ENCODE measurements at regions not wholly inside any gene's neighbourhood (a gene's known extent, or its start where the extent isn't known, plus 50 kb on each side); places are given as distances from the start of the nearest gene placed in this dataset.

DNA sequence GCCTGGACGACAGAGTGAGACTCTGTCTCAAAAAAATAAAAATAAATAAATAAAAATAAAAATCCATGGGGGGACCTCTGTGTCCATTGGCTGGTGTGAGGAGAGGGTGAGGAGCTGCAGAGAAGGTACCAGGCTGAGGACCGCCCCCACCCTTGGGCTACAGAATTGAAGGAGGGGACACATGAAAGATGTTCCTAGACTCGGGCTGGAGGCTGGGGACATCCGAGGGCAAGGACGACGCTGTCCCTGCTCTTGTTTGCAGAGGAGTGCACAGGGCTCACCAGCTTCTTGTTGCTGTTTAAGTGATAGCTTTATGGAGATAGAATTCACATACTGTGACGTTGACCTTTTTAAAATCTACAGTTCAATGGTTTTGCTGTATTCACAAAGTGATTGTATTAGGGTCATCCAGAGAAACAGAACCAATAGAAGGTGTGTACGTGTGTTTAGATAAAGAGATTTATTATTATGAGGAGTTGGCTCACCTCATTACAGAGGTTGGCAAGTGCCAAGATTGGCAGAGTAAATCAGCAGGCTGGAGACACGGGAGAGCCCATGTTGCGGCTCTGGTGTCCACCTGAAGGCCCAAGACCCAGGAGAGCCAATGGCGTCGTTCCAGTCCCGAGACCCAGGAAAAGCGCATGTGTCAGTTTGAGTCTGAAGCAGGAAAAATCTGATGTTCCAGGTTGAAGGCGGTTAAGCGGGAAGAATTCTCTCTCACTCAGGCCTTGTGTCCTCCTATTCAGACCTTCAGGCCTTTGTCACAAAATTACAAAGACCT, 320.7 kb downstream of the SEC14L1 start:
- no peak overlapping the region for H2AK5ac ChIP-seq (ENCODE audit: low read depth, low read length)
- no peak overlapping the region for H2AFZ ChIP-seq (ENCODE audit: low read length)
- H3K56ac ChIP-seq (replicated peaks; ENCODE audit: insufficient read length, low read depth, low read length): no peak overlapping the region
- TF ChIP-seq EGR1 (IDR thresholded peaks at IDR 0.05; ENCODE audit: borderline replicate concordance, low read depth, low read length) (no peak), TAF1 (IDR thresholded peaks at IDR 0.05; ENCODE audit: low read depth, low read length) (no peak), RNF2 (IDR thresholded peaks at IDR 0.05; ENCODE audit: borderline replicate concordance, low read depth, low read length, missing control alignments, poor library complexity, severe bottlenecking) (no peak), NRF1 (IDR thresholded peaks at IDR 0.05; ENCODE audit: low read depth, low read length) (no peak)
- TF ChIP-seq, protein P1, sequence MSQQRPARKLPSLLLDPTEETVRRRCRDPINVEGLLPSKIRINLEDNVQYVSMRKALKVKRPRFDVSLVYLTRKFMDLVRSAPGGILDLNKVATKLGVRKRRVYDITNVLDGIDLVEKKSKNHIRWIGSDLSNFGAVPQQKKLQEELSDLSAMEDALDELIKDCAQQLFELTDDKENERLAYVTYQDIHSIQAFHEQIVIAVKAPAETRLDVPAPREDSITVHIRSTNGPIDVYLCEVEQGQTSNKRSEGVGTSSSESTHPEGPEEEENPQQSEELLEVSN (IDR thresholded peaks at IDR 0.05): 0 out of 2 replicates have a peak, but pooled peaks have one; percentile 8
- CTCF ChIA-PET (ENCODE audit: partially characterized antibody): interaction anchor here (1.2 to 2.2 kb wide), 4 partner anchors 12 to 34 kb away, joined by 3 to 6 read pairs (median 5); no protein-coding TSS in a partner anchor
- WGBS, 2 experiments (ENCODE audit: extremely low coverage in 1 of 2, insufficient coverage in 1 of 2, insufficient read length in 1 of 2, insufficient replicate concordance in 2 of 2, low coverage in 1 of 2, low lambda C conversion rate in 2 of 2, missing lambda C conversion rate in 1 of 2): 92% methylated on average over 16 of the region's 16 CpGs; no CpG with 5 or more reads in 1 of the 2 experiments
- H3K36me3 ChIP-seq (ENCODE audit: control insufficient read depth in 2 of 4, insufficient read depth in 4 of 4, low read length in 3 of 4): no peaks in the 10 kb centered on the region
- no peak overlapping the region for H3K14ac ChIP-seq (ENCODE audit: insufficient read length)
- FAIRE-seq (no peak), DNase-seq (ENCODE audit: low read depth in 1 of 2, low spot score in 2 of 2) (no peak)
- H3K27ac ChIP-seq (ENCODE audit: low read depth, low read length): no peak overlapping the region; the same call in 1 of the 2 replicates
- H2BK5ac ChIP-seq (ENCODE audit: low read depth, low read length): peak overlapping the region; percentile 37; the same call in 1 of the 2 replicates
- H2BK120ac ChIP-seq (replicated peaks; ENCODE audit: low read depth, low read length): no peak overlapping the region
- no peak overlapping the region for H2BK15ac ChIP-seq (ENCODE audit: low read length)
- no peak overlapping the region for H3K4me3 ChIP-seq (ENCODE audit: extremely low read depth in 1 of 4, insufficient read depth in 2 of 4, low read depth in 3 of 4, low read length in 4 of 4)
- no peak overlapping the region for H4K5ac ChIP-seq (ENCODE audit: insufficient read length, low read depth, low read length)
- no peak overlapping the region for H3K9ac ChIP-seq (replicated peaks in 1 of 4; ENCODE audit: extremely low read depth in 1 of 4, low read depth in 3 of 4, low read length in 3 of 4)
- peaks cover 8 to 16% of the 10 kb centered on the region in 2 experiments for H4K20me1 ChIP-seq (replicated peaks in 1 of 2; ENCODE audit: control insufficient read depth in 1 of 2, insufficient read depth in 2 of 2, low read length in 2 of 2)
- H3K23ac ChIP-seq (ENCODE audit: insufficient read length): no peak overlapping the region
- H4K8ac ChIP-seq (ENCODE audit: extremely low read depth, insufficient read depth, low read length): no peak overlapping the region
- H3K4me1 ChIP-seq (replicated peaks in 1 of 4; ENCODE audit: control insufficient read depth in 3 of 4, insufficient read depth in 4 of 4, low read length in 3 of 4): peaks cover 9 to 24% (median 17%) of the 10 kb centered on the region in 4 experiments
- H3K18ac ChIP-seq (ENCODE audit: extremely low read depth, low read length): peak overlapping the region; percentile 10; the same call in 1 of the 2 replicates
- H3K4me2 ChIP-seq (ENCODE audit: insufficient read depth in 1 of 2, low read depth in 2 of 2, low read length in 2 of 2): no peak overlapping the region
- POLR2A ChIA-PET (ENCODE audit: partially characterized antibody): interaction anchor here (2.4 kb wide), 1 partner anchor 10 kb away, joined by 14 read pairs; no protein-coding TSS in a partner anchor
- peaks cover 5% of the 10 kb centered on the region; the same call in 1 of the 2 replicates for H3K79me1 ChIP-seq (ENCODE audit: low read depth, low read length)
- H4K91ac ChIP-seq (replicated peaks; ENCODE audit: insufficient read length, low read length): no peak overlapping the region
- H3K79me2 ChIP-seq (ENCODE audit: control insufficient read depth in 1 of 2, insufficient read depth in 2 of 2, low read length in 2 of 2): peaks cover 7 to 80% of the 10 kb centered on the region in 2 experiments; a peak in 3 of 4 replicates
- no peak overlapping the region for H3K4ac ChIP-seq (replicated peaks; ENCODE audit: insufficient read length, low read depth, low read length)
- H2BK12ac ChIP-seq (ENCODE audit: low read depth, low read length): no peak overlapping the region
- no peaks in the 10 kb centered on the region for H3K27me3 ChIP-seq (replicated peaks in 1 of 4; ENCODE audit: control insufficient read depth in 3 of 4, extremely low read depth in 1 of 4, insufficient read depth in 3 of 4, low read length in 3 of 4)
- no peaks in the 10 kb centered on the region for H3K9me3 ChIP-seq (ENCODE audit: insufficient read depth in 2 of 2, low read depth in 1 of 2, low read length in 1 of 2)
- H3K23me2 ChIP-seq (ENCODE audit: low read depth, low read length): 0 out of 2 replicates have a peak, but pooled peaks cover 2% of the 10 kb centered on the region
- H2BK20ac ChIP-seq (ENCODE audit: low read length): no peak overlapping the region
